ENCODE measurements at regions not wholly inside any gene's neighbourhood (a gene's known extent, or its start where the extent isn't known, plus 50 kb on each side); places are given as distances from the start of the nearest gene placed in this dataset.
"Not testable (repeated sequence)": the region's sequence is repeated elsewhere in the genome, so short reads cannot be mapped to it uniquely, and the experiment has no call there.

GRCh38 chr15:20240366-20240917, 301.2 kb downstream of the GOLGA6L6 start:
- H3K4me1 ChIP-seq, result not testable (repeated sequence)
- whole genome bisulfite sequencing, 2 donors, result 76 to 85% methylated on average over 14 of the region's 14 CpGs

GRCh38 chr15:20239186-20239585, 302.4 kb downstream of the GOLGA6L6 start:
- 82 to 86% methylated on average over 4 of the region's 4 CpGs for WGBS, 2 donors
- not testable (repeated sequence) for H3K4me3 ChIP-seq; H3K36me3 ChIP-seq; H3K27ac ChIP-seq; H3K27me3 ChIP-seq; DNase-seq; ATAC-seq (ENCODE audit: low FRiP score in 2 of 2); H3K4me1 ChIP-seq
- H3K9me3 ChIP-seq, result peaks cover 0 to 14% (median 0%) of the 10 kb centered on the region in 4 donors

More at GRCh38 chr15:20240366-20240917, 301.2 kb downstream of the GOLGA6L6 start:
- ATAC-seq (ENCODE audit: low FRiP score in 2 of 2); H3K27ac ChIP-seq; H3K27me3 ChIP-seq; H3K4me3 ChIP-seq; DNase-seq; H3K36me3 ChIP-seq: not testable (repeated sequence)
- H3K9me3 ChIP-seq, result peaks cover 0 to 14% (median 1%) of the 10 kb centered on the region in 4 donors

- not testable (repeated sequence) for ATAC-seq (ENCODE audit: low FRiP score in 2 of 2); H3K27me3 ChIP-seq; DNase-seq; H3K4me1 ChIP-seq; H3K27ac ChIP-seq; H3K4me3 ChIP-seq; H3K36me3 ChIP-seq
- 66 to 77% methylated on average over 13 of the region's 13 CpGs for WGBS, 2 donors
- H3K9me3 ChIP-seq, result peaks cover 0 to 14% (median 0%) of the 10 kb centered on the region in 4 donors
Measured at GRCh38 chr15:20237256-20238020, 304.2 kb downstream of the GOLGA6L6 start.

- not testable (repeated sequence) for H3K36me3 ChIP-seq; DNase-seq; H3K4me3 ChIP-seq; H3K27me3 ChIP-seq; H3K4me1 ChIP-seq; ATAC-seq (ENCODE audit: low FRiP score in 2 of 2); H3K27ac ChIP-seq
- WGBS, 2 donors, result 67 to 80% methylated on average over 6 of the region's 6 CpGs
- H3K9me3 ChIP-seq, result peaks cover 0 to 14% (median 0%) of the 10 kb centered on the region in 4 donors
Measured at GRCh38 chr15:20235728-20236127, 305.9 kb downstream of the GOLGA6L6 start.

GRCh38 chr15:20234006-20234540, 307.5 kb downstream of the GOLGA6L6 start:
- H3K4me3 ChIP-seq; H3K4me1 ChIP-seq; H3K9me3 ChIP-seq; H3K36me3 ChIP-seq; H3K27ac ChIP-seq; H3K27me3 ChIP-seq; DNase-seq; ATAC-seq (ENCODE audit: low FRiP score in 2 of 2): not testable (repeated sequence)
- 68 to 81% methylated on average over 12 of the region's 12 CpGs for WGBS, 2 donors

- 53 to 77% methylated on average over 5 of the region's 5 CpGs for WGBS, 2 donors
Measured at GRCh38 chr15:20232457-20232856, 309.1 kb downstream of the GOLGA6L6 start.

DNA sequence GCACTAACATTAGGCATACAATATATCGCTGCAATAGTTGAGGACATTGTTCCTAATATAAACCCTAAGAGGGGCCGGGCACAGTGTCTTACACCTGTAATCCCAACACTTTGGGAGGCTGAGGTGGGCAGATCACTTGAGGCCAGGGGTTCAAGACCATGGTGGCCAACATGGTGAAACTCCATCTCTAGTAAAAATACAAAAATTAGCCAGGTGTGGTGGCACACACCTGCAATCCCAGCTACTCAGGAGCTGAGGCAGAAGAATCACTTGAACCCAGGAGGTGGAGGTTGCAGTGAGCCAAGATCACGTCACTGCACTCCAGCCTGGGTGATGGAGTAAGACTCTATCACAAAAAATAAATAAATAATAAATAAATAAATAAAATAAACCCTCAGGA, 310.9 kb downstream of the GOLGA6L6 start:
- H3K4me3 ChIP-seq; H3K9me3 ChIP-seq; H3K4me1 ChIP-seq; H3K36me3 ChIP-seq; DNase-seq; ATAC-seq (ENCODE audit: low FRiP score in 2 of 2); H3K27me3 ChIP-seq; H3K27ac ChIP-seq: not testable (repeated sequence)
- 62 to 79% methylated on average over 3 of the region's 3 CpGs for WGBS, 2 donors

More at GRCh38 chr15:20232457-20232856, 309.1 kb downstream of the GOLGA6L6 start:
- not testable (repeated sequence) for ATAC-seq (ENCODE audit: low FRiP score in 2 of 2); H3K27me3 ChIP-seq; H3K9me3 ChIP-seq; H3K36me3 ChIP-seq; DNase-seq; H3K4me1 ChIP-seq; H3K4me3 ChIP-seq; H3K27ac ChIP-seq

DNA sequence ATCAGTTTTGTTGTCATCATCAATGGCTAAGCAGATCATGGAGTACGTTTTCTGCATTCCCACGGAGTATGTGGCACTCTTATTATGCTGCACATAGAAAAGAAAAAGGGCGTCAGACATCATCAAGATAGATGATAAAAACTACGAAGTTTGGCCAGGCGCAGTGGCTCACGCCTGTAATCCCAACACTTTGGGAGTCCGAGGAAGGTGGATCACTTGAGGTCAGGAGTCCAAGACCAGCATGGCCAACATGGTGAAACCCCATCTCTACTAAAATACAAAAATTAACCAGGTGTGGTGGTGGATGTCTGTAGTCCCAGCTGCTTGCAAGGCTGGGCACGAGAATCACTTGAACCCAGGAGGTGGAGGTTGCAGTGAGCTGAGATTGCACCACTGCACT, 312.8 kb downstream of the GOLGA6L6 start:
- ATAC-seq (ENCODE audit: low FRiP score in 2 of 2); H3K36me3 ChIP-seq; H3K4me1 ChIP-seq; H3K4me3 ChIP-seq; H3K9me3 ChIP-seq; DNase-seq; H3K27ac ChIP-seq; H3K27me3 ChIP-seq: not testable (repeated sequence)
- WGBS, 2 donors, result 75 to 79% methylated on average over 8 of the region's 8 CpGs

GRCh38 chr15:20227119-20227853, 314.3 kb downstream of the GOLGA6L6 start:
- WGBS, 2 donors, result 54 to 65% methylated on average over 1 of the region's 1 CpG
- H3K9me3 ChIP-seq; DNase-seq; H3K27ac ChIP-seq; H3K27me3 ChIP-seq; H3K4me1 ChIP-seq; H3K36me3 ChIP-seq; ATAC-seq (ENCODE audit: low FRiP score in 2 of 2); H3K4me3 ChIP-seq: not testable (repeated sequence)

DNA sequence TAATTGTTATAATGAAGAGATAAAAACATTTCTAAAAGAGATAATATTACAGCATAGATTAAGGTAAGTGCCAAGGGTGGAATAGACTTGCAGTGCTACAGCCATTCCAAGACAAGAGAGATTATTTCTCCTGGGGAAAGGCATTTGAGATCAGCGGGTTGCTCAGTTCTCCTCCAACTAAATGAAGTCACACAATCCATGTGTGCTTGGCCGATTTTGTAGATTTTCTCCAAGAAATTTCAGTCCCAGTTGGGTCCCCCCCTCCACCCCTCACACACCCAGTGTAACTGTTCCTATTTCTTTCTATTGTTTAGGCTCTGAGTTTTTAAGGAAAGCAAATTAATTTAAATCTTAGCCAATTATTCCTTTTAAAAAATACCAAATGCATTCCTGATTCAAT, 315.1 kb downstream of the GOLGA6L6 start:
- not testable (repeated sequence) for H3K4me3 ChIP-seq, H3K27ac ChIP-seq, H3K9me3 ChIP-seq, H3K36me3 ChIP-seq, H3K27me3 ChIP-seq, DNase-seq, H3K4me1 ChIP-seq
- 66 to 69% methylated on average over 2 of the region's 2 CpGs for WGBS, 2 donors
- peak in 1 of 2 donors; percentile 41 for ATAC-seq (ENCODE audit: low FRiP score in 2 of 2)

GRCh38 chr15:20221063-20221462, 320.5 kb downstream of the GOLGA6L6 start:
- H3K36me3 ChIP-seq; H3K4me1 ChIP-seq; H3K9me3 ChIP-seq; H3K27me3 ChIP-seq; DNase-seq; H3K4me3 ChIP-seq; H3K27ac ChIP-seq; ATAC-seq (ENCODE audit: low FRiP score in 2 of 2): not testable (repeated sequence)
- WGBS, 2 donors, result 61% methylated on average over 4 of the region's 4 CpGs

GRCh38 chr15:20219171-20219570, 322.4 kb downstream of the GOLGA6L6 start:
- H3K27me3 ChIP-seq, H3K4me1 ChIP-seq, H3K36me3 ChIP-seq, H3K27ac ChIP-seq, H3K9me3 ChIP-seq, H3K4me3 ChIP-seq: not testable (repeated sequence)
- ATAC-seq (ENCODE audit: low FRiP score in 2 of 2), result peak; percentile 16 to 56
- WGBS, 2 donors, result 83 to 87% methylated on average over 4 of the region's 4 CpGs
- DNase-seq, result peak in 1 of 2 donors; percentile 74

- not testable (repeated sequence) for ATAC-seq (ENCODE audit: low FRiP score in 2 of 2); H3K4me3 ChIP-seq
- WGBS, 2 donors, result 67 to 72% methylated on average over 4 of the region's 4 CpGs
Measured at GRCh38 chr15:20215700-20216099, 325.9 kb downstream of the GOLGA6L6 start.

More at GRCh38 chr15:20215700-20216099, 325.9 kb downstream of the GOLGA6L6 start:
- DNase-seq, H3K36me3 ChIP-seq, H3K27ac ChIP-seq, H3K9me3 ChIP-seq, H3K27me3 ChIP-seq, H3K4me1 ChIP-seq: not testable (repeated sequence)

Data from upper lobe of left lung (tissue), 6 donors.